ENCODE measurements at regions not wholly inside any gene's neighbourhood (a gene's known extent, or its start where the extent isn't known, plus 50 kb on each side); places are given as distances from the start of the nearest gene placed in this dataset.
"Not testable (repeated sequence)": the region's sequence is repeated elsewhere in the genome, so short reads cannot be mapped to it uniquely, and the experiment has no call there.

DNA sequence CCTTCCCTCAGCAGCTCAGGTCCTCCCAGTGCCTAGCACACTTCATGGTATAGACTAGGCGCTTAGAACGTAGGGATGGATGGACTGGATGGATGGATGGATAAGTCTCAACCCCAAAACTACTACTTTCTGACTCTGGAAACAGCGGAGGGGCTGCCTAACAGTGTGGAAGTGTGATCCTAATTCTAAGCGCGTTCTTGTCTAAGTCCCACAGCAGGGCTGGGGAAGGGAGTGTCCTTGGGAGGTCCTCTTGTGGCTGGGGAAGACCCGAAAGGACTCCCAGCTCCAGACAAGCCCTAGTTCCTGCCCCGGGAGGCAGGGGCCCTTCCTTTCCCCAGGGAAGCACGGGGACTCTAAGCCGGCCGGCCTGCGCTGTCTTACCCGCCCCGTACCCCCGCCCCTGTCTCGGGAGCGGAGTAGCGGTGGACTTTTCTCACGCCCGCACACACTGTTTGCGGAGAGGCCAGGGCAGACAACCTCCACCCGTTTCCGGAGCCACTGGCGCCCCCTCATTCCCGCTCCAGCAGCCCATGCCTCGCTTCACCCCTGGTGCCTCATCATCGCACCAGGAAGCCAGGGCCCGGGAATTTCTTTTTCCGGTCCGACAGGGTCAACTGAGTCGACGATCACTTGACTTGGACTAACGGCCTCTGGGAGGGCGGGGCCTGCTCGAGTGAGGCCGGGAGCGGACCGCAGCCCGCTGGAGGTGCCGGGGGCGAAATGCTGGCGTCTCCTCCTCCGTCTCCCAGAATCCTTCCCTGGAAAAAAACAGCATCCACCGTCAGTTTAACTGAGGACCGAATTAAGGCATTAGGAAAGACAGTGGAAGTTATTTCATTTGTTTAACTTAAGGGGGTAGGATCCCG is 133.3 kb downstream of the TBC1D2B start:
- no peaks in the 10 kb centered on the region for H3K9me3 ChIP-seq (ENCODE audit: low read depth, low read length)
- H3K27me3 ChIP-seq (ENCODE audit: insufficient read depth, low read length), result no peaks in the 10 kb centered on the region
- no peaks in the 10 kb centered on the region for H3K4me1 ChIP-seq (ENCODE audit: insufficient read depth, low read length)
- H3K4me3 ChIP-seq (ENCODE audit: low read length), result peak overlapping the region; percentile 43

GRCh38 chr15:77942611-77943211 is 134.8 kb downstream of the TBC1D2B start:
- no peaks in the 10 kb centered on the region for H3K4me1 ChIP-seq (ENCODE audit: insufficient read depth, low read length)
- no peak overlapping the region for H3K4me3 ChIP-seq (ENCODE audit: low read length)
- H3K9me3 ChIP-seq (ENCODE audit: low read depth, low read length), result no peaks in the 10 kb centered on the region
- no peaks in the 10 kb centered on the region for H3K27me3 ChIP-seq (ENCODE audit: insufficient read depth, low read length)

DNA sequence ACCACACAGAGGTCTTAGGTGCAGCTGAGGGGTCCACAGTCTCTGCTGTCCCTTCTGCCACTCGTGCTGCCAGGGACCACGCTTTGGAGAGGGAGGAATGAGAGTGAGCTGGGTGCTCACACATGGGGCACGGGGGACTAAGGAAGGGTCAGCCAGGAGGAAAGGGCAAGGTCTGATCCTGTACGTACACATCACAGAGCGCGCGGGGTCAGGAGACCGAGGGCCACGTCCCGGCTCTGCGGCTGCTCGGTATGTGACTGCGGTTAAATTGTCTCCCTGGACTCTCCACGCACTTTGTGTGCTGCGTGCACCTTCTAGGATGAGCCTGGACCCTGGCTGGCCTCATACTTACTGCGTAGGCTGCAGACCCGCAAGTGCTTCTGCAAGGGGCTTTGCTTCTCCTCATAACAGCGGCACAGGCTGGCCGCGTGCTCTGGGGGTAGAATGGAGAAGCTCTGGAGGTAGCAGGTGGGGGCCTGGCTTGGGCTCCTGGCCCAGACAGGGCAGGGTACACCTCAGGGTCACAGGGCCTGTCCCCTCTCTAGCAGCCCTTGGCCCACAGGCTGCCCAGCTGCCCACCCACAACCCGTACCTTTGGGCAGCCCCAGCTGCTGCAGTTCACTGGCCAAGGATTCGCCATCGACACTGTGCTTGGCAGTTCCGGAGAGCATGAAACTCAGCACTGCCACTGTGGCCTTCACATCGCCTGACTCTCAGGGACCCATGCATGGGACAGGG is 136.3 kb downstream of the TBC1D2B start:
- not testable (repeated sequence) for H3K27me3 ChIP-seq (ENCODE audit: insufficient read depth, low read length); H3K4me3 ChIP-seq (ENCODE audit: low read length); H3K9me3 ChIP-seq (ENCODE audit: low read depth, low read length); H3K4me1 ChIP-seq (ENCODE audit: insufficient read depth, low read length)

DNA sequence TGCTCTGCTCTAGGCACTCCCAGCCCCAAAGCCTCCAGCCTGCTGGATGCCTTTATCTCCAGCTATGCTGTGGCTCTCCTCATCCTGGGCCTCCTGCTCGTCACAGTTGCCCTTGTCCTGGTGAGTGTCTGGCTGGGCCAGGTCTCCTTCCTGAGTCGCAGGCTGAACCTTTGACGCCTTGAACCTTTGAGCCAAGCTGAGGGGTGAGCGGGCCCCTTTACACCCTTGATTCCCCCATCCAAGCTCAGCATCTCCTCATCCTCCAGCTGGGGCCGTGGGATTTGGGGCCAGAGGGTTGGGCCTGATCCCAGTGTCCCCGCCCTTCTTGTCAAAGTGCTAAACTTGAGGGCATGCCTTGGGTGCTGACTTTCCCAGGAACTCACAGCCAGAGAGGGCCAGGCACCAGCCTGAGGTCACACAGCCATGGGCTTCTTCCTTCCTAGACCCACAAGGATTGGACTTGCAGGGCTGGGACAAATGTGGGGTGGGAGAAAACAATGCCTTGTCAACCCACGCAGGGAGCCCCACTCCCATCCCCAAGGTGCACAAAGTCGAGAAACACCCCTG is 137.0 kb downstream of the TBC1D2B start:
- H3K4me1 ChIP-seq (ENCODE audit: insufficient read depth, low read length), result no peaks in the 10 kb centered on the region
- H3K4me3 ChIP-seq (ENCODE audit: low read length), result no peak overlapping the region
- H3K9me3 ChIP-seq (ENCODE audit: low read depth, low read length), result no peaks in the 10 kb centered on the region
- H3K27me3 ChIP-seq (ENCODE audit: insufficient read depth, low read length), result no peaks in the 10 kb centered on the region

DNA sequence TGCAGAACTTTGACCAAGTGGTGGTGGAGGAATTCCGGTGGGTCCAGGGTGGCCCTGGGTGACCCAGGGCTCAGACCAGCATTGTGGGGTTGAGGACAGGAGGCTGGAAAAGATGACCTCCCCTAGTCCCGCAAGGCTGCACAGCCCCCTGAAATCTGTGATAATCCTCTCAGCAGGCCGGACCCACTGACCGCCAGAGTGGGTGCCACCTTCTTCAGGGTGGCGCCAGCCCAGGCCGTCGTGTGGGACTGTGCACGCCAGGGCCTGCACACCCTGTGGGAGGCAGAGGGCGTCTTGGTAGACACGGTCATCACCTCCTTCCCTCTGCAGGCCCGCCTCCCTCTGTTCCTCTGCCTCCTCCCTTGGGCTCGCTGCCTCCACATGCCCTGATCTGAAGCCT is 137.7 kb downstream of the TBC1D2B start:
- no peaks in the 10 kb centered on the region for H3K27me3 ChIP-seq (ENCODE audit: insufficient read depth, low read length)
- H3K9me3 ChIP-seq (ENCODE audit: low read depth, low read length), result no peaks in the 10 kb centered on the region
- H3K4me1 ChIP-seq (ENCODE audit: insufficient read depth, low read length), result no peaks in the 10 kb centered on the region
- H3K4me3 ChIP-seq (ENCODE audit: low read length), result no peak overlapping the region

DNA sequence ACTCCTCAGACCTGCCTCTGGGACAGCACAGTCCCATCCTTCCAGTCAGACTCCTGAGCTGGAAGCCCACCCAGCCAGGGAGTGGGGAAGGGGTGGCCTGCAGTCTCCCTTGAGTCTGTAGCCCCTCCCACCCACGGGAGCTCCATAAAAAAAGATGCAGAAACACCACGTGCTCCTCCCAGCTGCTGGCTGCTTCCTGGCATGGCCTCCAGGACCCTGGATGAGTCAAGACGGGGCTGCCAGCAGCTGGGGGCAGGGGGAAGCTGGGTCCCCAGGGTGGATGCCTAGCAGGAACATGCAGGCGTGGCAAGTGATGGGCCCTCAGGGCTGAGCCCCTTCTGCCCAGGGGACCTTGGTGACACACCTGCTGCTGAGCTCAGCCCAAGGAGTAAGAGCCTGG is 138.5 kb downstream of the TBC1D2B start:
- not testable (repeated sequence) for H3K27me3 ChIP-seq (ENCODE audit: insufficient read depth, low read length); H3K4me3 ChIP-seq (ENCODE audit: low read length); H3K9me3 ChIP-seq (ENCODE audit: low read depth, low read length); H3K4me1 ChIP-seq (ENCODE audit: insufficient read depth, low read length)

GRCh38 chr15:77938546-77938945 is 139.0 kb downstream of the TBC1D2B start:
- H3K4me3 ChIP-seq (ENCODE audit: low read length); H3K4me1 ChIP-seq (ENCODE audit: insufficient read depth, low read length); H3K9me3 ChIP-seq (ENCODE audit: low read depth, low read length); H3K27me3 ChIP-seq (ENCODE audit: insufficient read depth, low read length): not testable (repeated sequence)

- H3K4me3 ChIP-seq (ENCODE audit: low read length); H3K4me1 ChIP-seq (ENCODE audit: insufficient read depth, low read length): not testable (repeated sequence)
Observed at GRCh38 chr15:77936567-77936966, 140.9 kb downstream of the TBC1D2B start.

GRCh38 chr15:77934516-77934915 is 143.0 kb downstream of the TBC1D2B start:
- H3K4me3 ChIP-seq (ENCODE audit: low read length); H3K4me1 ChIP-seq (ENCODE audit: insufficient read depth, low read length); H3K27me3 ChIP-seq (ENCODE audit: insufficient read depth, low read length): not testable (repeated sequence)

More at GRCh38 chr15:77936567-77936966, 140.9 kb downstream of the TBC1D2B start:
- H3K27me3 ChIP-seq (ENCODE audit: insufficient read depth, low read length); H3K9me3 ChIP-seq (ENCODE audit: low read depth, low read length): not testable (repeated sequence)

DNA sequence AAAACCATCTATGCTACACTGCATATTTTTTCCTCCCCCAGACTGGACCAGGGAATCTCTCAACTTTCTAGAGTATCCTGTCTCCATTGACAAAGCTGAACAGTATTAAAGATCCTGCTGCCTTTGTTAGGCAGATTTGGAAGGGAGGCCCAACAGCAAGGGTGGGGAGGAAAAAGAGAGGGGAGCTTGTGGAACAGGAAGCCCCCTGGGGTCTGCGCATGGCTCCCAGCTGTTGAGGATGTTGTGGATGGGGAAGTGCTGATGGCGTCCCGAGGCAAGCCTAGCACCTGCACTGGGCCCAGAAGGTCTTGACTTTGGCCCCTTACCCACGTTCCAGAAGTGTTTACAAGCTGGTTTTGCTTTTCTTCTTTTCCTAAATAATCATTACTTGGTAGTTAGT is 146.6 kb downstream of the TBC1D2B start:
- H3K4me1 ChIP-seq (ENCODE audit: insufficient read depth, low read length); H3K27me3 ChIP-seq (ENCODE audit: insufficient read depth, low read length); H3K4me3 ChIP-seq (ENCODE audit: low read length); H3K9me3 ChIP-seq (ENCODE audit: low read depth, low read length): not testable (repeated sequence)

More at GRCh38 chr15:77934516-77934915, 143.0 kb downstream of the TBC1D2B start:
- not testable (repeated sequence) for H3K9me3 ChIP-seq (ENCODE audit: low read depth, low read length)

GRCh38 chr15:77930490-77930889 is 147.0 kb downstream of the TBC1D2B start:
- H3K27me3 ChIP-seq (ENCODE audit: insufficient read depth, low read length); H3K9me3 ChIP-seq (ENCODE audit: low read depth, low read length); H3K4me1 ChIP-seq (ENCODE audit: insufficient read depth, low read length); H3K4me3 ChIP-seq (ENCODE audit: low read length): not testable (repeated sequence)

- not testable (repeated sequence) for H3K27me3 ChIP-seq (ENCODE audit: insufficient read depth, low read length); H3K4me1 ChIP-seq (ENCODE audit: insufficient read depth, low read length); H3K9me3 ChIP-seq (ENCODE audit: low read depth, low read length); H3K4me3 ChIP-seq (ENCODE audit: low read length)
Observed at GRCh38 chr15:77926789-77927188, 150.7 kb downstream of the TBC1D2B start.

GRCh38 chr15:77926296-77926695 is 151.2 kb downstream of the TBC1D2B start:
- not testable (repeated sequence) for H3K9me3 ChIP-seq (ENCODE audit: low read depth, low read length); H3K27me3 ChIP-seq (ENCODE audit: insufficient read depth, low read length); H3K4me1 ChIP-seq (ENCODE audit: insufficient read depth, low read length); H3K4me3 ChIP-seq (ENCODE audit: low read length)

DNA sequence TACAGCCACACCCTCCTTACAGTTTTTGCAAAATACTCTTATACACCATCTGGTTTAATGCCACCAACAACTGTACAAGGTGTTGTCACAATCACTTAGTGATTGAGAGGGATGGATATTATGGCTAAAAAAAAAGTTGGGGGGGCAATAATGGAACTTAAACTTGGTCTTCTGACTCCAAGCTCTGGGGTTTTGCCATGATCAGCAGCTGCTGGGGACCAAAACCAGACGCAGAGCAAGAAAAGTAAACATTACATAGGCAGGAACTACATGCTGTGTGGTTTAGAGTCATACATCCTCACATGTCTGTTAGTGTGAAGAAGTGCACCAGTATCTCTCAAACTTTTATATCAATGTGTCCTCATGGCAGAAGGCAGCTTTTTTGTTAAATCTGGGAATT is 152.4 kb downstream of the TBC1D2B start:
- not testable (repeated sequence) for H3K27me3 ChIP-seq (ENCODE audit: insufficient read depth, low read length); H3K4me3 ChIP-seq (ENCODE audit: low read length); H3K9me3 ChIP-seq (ENCODE audit: low read depth, low read length); H3K4me1 ChIP-seq (ENCODE audit: insufficient read depth, low read length)

DNA sequence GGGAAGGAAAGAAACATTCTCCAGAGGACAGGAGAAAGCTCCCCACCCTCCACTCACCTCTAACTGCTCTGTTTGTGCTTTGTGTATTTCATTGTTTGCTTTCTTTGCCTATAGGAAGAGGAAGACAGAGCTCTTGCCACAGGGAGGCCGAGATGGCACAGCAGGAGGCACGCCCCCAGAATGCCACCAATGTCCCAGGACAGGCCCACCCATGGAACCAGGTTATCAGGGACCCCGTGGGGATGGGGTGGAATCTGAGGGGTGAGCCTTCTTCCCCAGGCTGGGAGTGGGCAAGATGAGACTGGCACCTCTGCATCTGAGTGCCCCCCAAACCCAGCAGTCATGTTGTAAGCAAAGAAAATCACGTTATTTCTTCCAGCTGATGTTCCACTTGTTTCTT is 155.8 kb downstream of the TBC1D2B start:
- no peak overlapping the region for H3K4me3 ChIP-seq (ENCODE audit: low read length)
- H3K4me1 ChIP-seq (ENCODE audit: insufficient read depth, low read length), result no peaks in the 10 kb centered on the region
- no peaks in the 10 kb centered on the region for H3K9me3 ChIP-seq (ENCODE audit: low read depth, low read length)
- H3K27me3 ChIP-seq (ENCODE audit: insufficient read depth, low read length), result no peaks in the 10 kb centered on the region

Measured in mononuclear cell (primary cell).